ENCODE measurements at regions not wholly inside any gene's neighbourhood (a gene's known extent, or its start where the extent isn't known, plus 50 kb on each side); places are given as distances from the start of the nearest gene placed in this dataset.

GRCh38 chr10:118827053-118827452 is 72.3 kb upstream of the CACUL1 start (continued):
- TF ChIP-seq, protein P1, sequence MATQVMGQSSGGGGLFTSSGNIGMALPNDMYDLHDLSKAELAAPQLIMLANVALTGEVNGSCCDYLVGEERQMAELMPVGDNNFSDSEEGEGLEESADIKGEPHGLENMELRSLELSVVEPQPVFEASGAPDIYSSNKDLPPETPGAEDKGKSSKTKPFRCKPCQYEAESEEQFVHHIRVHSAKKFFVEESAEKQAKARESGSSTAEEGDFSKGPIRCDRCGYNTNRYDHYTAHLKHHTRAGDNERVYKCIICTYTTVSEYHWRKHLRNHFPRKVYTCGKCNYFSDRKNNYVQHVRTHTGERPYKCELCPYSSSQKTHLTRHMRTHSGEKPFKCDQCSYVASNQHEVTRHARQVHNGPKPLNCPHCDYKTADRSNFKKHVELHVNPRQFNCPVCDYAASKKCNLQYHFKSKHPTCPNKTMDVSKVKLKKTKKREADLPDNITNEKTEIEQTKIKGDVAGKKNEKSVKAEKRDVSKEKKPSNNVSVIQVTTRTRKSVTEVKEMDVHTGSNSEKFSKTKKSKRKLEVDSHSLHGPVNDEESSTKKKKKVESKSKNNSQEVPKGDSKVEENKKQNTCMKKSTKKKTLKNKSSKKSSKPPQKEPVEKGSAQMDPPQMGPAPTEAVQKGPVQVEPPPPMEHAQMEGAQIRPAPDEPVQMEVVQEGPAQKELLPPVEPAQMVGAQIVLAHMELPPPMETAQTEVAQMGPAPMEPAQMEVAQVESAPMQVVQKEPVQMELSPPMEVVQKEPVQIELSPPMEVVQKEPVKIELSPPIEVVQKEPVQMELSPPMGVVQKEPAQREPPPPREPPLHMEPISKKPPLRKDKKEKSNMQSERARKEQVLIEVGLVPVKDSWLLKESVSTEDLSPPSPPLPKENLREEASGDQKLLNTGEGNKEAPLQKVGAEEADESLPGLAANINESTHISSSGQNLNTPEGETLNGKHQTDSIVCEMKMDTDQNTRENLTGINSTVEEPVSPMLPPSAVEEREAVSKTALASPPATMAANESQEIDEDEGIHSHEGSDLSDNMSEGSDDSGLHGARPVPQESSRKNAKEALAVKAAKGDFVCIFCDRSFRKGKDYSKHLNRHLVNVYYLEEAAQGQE (IDR thresholded peaks at IDR 0.05; ENCODE audit: low read depth) = no peak
- no peak for TF ChIP-seq POLR2A (IDR thresholded peaks at IDR 0.05; ENCODE audit: borderline replicate concordance, extremely low read depth, insufficient read depth, insufficient read length)

DNA sequence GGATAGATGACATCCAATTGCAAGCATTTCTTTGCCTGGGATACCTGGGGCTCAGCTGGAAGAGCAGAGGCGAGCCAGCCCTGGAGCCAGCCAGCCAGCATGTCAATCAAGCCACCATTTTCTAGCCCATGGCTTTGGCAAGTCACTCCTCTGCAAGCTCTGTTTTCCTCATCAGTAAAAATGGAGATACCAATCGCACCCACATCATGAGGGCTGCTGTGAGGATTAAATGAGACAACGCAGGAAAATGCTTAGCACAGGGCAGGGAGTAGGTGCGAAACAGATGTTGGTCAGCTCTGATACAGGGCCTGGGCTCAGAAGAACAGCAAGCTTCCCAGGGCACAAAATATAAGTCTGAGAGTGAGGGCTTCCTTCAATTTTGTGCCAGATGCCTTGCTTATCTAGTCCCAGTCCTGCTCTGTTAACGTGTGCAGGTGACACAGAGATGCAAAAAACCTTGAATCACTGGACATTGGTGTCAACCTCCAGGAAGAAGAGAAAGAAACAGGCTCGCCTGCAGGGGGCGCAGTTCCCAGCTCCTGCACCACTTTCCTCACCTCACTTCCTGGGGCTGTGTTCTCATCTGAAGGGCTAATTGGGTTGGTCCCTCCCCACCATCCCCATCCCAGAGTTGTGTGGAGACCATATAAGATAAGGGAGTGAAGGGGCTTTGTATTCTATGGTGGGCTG is 72.8 kb upstream of the CACUL1 start:
- POLR2A ChIA-PET = interaction anchor here (1.5 kb wide), 1 partner anchor 12 kb away, joined by 5 read pairs; no protein-coding TSS in a partner anchor
- no peaks in the 10 kb centered on the region for H3K9me2 ChIP-seq (ENCODE audit: insufficient read depth)
- no peaks in the 10 kb centered on the region for H3K79me2 ChIP-seq (ENCODE audit: insufficient read depth, low read length)
- peaks cover 0 to 5% of the 10 kb centered on the region in 2 experiments; a peak in 1 of 4 replicates for H3K9me3 ChIP-seq (ENCODE audit: control insufficient read depth in 1 of 2, insufficient read depth in 1 of 2, low read depth in 1 of 2, low read length in 2 of 2)
- no peak for ATAC-seq
- no peaks in the 10 kb centered on the region for H3K36me3 ChIP-seq (ENCODE audit: control insufficient read depth in 1 of 2, insufficient read depth in 2 of 2, low read length in 2 of 2)
- no peaks in the 10 kb centered on the region for H3K4me1 ChIP-seq (ENCODE audit: control insufficient read depth in 1 of 2, insufficient read depth in 2 of 2, low read length in 2 of 2)
- intact Hi-C loops (cut with micrococcal nuclease) = no loop called here
- no peaks in the 10 kb centered on the region for H3K27me3 ChIP-seq (ENCODE audit: insufficient read depth, low read length)
- H3K9ac ChIP-seq (ENCODE audit: low read length) = no peak overlapping the region
- no TSS peak for BruUV-seq (replicated peaks)
- DNase-seq (ENCODE audit: low read depth, low spot score) = no peak
- TF ChIP-seq, protein P2, sequence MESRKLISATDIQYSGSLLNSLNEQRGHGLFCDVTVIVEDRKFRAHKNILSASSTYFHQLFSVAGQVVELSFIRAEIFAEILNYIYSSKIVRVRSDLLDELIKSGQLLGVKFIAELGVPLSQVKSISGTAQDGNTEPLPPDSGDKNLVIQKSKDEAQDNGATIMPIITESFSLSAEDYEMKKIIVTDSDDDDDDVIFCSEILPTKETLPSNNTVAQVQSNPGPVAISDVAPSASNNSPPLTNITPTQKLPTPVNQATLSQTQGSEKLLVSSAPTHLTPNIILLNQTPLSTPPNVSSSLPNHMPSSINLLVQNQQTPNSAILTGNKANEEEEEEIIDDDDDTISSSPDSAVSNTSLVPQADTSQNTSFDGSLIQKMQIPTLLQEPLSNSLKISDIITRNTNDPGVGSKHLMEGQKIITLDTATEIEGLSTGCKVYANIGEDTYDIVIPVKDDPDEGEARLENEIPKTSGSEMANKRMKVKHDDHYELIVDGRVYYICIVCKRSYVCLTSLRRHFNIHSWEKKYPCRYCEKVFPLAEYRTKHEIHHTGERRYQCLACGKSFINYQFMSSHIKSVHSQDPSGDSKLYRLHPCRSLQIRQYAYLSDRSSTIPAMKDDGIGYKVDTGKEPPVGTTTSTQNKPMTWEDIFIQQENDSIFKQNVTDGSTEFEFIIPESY (IDR thresholded peaks at IDR 0.05; ENCODE audit: extremely low read depth, insufficient replicate concordance, low read length) = no peak
- TF ChIP-seq, protein P3, sequence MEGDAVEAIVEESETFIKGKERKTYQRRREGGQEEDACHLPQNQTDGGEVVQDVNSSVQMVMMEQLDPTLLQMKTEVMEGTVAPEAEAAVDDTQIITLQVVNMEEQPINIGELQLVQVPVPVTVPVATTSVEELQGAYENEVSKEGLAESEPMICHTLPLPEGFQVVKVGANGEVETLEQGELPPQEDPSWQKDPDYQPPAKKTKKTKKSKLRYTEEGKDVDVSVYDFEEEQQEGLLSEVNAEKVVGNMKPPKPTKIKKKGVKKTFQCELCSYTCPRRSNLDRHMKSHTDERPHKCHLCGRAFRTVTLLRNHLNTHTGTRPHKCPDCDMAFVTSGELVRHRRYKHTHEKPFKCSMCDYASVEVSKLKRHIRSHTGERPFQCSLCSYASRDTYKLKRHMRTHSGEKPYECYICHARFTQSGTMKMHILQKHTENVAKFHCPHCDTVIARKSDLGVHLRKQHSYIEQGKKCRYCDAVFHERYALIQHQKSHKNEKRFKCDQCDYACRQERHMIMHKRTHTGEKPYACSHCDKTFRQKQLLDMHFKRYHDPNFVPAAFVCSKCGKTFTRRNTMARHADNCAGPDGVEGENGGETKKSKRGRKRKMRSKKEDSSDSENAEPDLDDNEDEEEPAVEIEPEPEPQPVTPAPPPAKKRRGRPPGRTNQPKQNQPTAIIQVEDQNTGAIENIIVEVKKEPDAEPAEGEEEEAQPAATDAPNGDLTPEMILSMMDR (IDR thresholded peaks at IDR 0.05 in 2 of 3, conservative IDR thresholded peaks at IDR 0.05 in 1 of 3; ENCODE audit: borderline replicate concordance in 1 of 3, insufficient read depth in 1 of 3, low read depth in 2 of 3, low read length in 2 of 3) = peak in 2 of 3 experiments; percentile 55 to 84; a peak in 3 of 6 replicates
- TF ChIP-seq RAD21 (IDR thresholded peaks at IDR 0.05; ENCODE audit: low read depth) = 0 out of 2 replicates have a peak, but pooled peaks have one; percentile 6
- H2AFZ ChIP-seq (ENCODE audit: low read depth, low read length, poor library complexity, severe bottlenecking) = no peak overlapping the region
- H4K20me1 ChIP-seq (ENCODE audit: insufficient read depth) = no peaks in the 10 kb centered on the region
- H3K4me2 ChIP-seq (ENCODE audit: low read length) = no peak overlapping the region
- no peak overlapping the region for H3K27ac ChIP-seq (ENCODE audit: low read depth, low read length)
- no peak overlapping the region for H3K4me3 ChIP-seq (replicated peaks in 1 of 2; ENCODE audit: low read depth in 1 of 2, low read length in 2 of 2)
- RAD21 ChIA-PET (ENCODE audit: low non-redundant PET in 1 of 2, low total read pairs in 2 of 2, uncharacterized antibody in 2 of 2, unreplicated experiment in 2 of 2) = no interaction called here
- CTCF ChIA-PET = interaction anchor here (0.7 to 1.5 kb wide), 2 partner anchors 9 to 13 kb away, joined by 3 read pairs; no protein-coding TSS in a partner anchor

Data from HCT116 (cell line).